ENCODE measurements at regions not wholly inside any gene's neighbourhood (a gene's known extent, or its start where the extent isn't known, plus 50 kb on each side); places are given as distances from the start of the nearest gene placed in this dataset.

DNA sequence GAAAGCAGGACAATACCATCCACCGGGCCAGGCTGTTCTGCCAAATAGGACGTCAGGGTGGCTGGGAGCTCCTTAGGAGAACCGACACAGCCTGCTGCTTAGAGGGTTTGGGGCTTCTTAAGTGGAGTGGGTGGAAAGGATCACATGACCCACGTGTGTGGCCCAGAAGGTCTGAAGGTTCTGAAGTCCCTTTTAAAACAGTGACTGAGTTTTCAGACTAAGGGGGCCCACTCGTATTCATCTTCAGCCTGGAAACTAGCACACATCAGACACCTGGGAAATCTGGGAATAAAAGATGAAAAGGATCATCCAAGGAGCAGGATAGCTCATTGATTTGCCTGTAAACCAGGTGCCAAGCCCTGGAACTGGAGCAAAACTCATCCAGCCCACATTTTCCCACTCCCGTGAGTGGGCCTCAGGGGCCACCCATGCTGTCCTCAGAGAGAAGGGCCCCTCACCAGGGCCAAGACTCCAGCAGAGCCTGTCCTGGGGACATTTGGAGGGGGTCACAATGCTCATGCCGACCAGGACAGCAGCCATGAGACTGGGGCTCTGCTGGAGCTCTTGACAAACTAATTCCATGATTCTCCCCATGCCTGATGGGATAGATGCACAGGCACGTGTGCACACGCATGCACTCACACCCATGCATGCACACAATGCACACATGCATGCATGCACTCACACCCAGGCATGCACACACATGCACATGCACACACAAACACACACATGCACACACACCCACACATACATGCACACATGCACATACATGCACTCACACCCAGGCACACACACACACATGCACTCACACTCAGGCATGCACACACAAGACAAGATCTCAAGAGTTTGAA is 168.8 kb upstream of the PPP2R2D start:
- H3K36me3 Mint-ChIP-seq = no peaks in the 10 kb centered on the region
- peaks cover 3% of the 10 kb centered on the region for H3K27me3 Mint-ChIP-seq
- peaks cover 3% of the 10 kb centered on the region for H3K4me1 Mint-ChIP-seq (ENCODE audit: low read depth)
- H3K9me3 Mint-ChIP-seq (ENCODE audit: low read depth) = no peaks in the 10 kb centered on the region
- H3K4me3 Mint-ChIP-seq = no peak overlapping the region
- no peak overlapping the region for H3K27ac Mint-ChIP-seq

DNA sequence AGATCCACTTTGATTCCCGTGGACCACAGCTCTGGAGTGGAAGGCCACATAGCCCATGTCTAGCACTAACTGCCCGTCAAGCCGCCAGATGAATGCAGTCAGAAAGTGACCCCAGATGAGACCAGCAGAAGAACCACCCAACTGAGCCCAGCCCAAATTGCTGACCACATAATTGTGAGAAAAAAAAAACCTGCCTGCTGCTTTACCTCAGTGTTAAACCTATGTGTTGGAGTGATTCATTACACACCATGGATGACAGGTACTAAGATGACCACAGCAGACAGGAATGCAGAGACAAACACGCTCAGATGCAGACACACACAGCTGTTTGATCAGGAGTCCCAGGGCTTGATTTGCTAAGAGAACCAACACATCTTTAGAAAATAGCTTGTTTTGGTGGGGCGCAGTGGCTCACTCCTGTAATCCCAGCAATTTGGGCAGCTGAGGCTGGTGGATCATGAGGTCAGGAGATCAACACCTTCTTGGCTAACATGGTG is 168.1 kb upstream of the PPP2R2D start:
- no peak overlapping the region for H3K4me3 Mint-ChIP-seq
- no peaks in the 10 kb centered on the region for H3K9me3 Mint-ChIP-seq (ENCODE audit: low read depth)
- H3K27ac Mint-ChIP-seq = no peak overlapping the region
- no peaks in the 10 kb centered on the region for H3K27me3 Mint-ChIP-seq
- H3K4me1 Mint-ChIP-seq (ENCODE audit: low read depth) = no peaks in the 10 kb centered on the region
- H3K36me3 Mint-ChIP-seq = no peaks in the 10 kb centered on the region

DNA sequence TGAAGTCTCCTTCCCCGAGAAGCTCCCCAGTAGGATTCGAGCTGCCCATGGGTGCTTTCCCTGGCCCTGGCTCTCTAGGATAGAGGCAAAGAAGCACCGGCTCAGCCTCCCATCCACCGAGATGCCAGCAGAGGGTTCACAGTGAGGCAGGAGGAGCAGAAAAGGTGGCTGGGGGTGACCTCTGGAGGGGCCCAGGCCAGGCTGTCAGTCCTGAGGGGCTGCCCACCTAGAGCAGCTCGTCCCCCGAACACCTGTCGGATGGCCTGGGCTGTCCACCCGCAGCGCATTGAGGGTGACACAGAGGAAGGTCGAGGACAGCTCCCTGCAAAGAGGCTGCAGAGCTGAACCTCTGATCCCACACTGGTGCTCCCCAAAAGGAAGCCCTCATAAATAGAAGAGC is 167.2 kb upstream of the PPP2R2D start:
- peaks cover 1% of the 10 kb centered on the region for H3K27me3 Mint-ChIP-seq
- no peaks in the 10 kb centered on the region for H3K4me1 Mint-ChIP-seq (ENCODE audit: low read depth)
- H3K4me3 Mint-ChIP-seq = no peak overlapping the region
- H3K9me3 Mint-ChIP-seq (ENCODE audit: low read depth) = no peaks in the 10 kb centered on the region
- H3K36me3 Mint-ChIP-seq = no peaks in the 10 kb centered on the region
- no peak overlapping the region for H3K27ac Mint-ChIP-seq

DNA sequence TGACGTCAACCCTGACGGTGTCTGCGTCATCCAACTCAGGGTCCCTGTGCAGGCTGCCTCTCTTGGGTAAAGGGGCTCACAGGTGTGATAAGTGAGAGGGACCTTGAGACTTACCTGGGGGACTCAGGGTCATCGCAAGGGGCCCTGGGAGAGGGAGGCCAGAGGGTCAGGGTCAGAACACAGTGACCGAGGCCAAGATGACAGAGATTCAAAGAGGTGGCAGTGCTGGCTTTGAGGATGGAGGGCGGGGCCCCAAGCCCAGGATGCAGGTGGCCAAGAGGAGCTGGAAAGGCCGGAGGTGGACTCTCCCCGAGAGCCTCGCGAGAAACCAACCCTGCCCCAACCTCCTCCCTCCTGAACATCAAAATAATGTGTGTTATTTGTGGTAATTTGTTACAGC is 165.2 kb upstream of the PPP2R2D start:
- H3K4me1 Mint-ChIP-seq (ENCODE audit: low read depth) = no peaks in the 10 kb centered on the region
- H3K4me3 Mint-ChIP-seq = no peak overlapping the region
- H3K36me3 Mint-ChIP-seq = no peaks in the 10 kb centered on the region
- H3K27me3 Mint-ChIP-seq = peaks cover 12% of the 10 kb centered on the region
- no peak overlapping the region for H3K27ac Mint-ChIP-seq
- H3K9me3 Mint-ChIP-seq (ENCODE audit: low read depth) = no peaks in the 10 kb centered on the region

DNA sequence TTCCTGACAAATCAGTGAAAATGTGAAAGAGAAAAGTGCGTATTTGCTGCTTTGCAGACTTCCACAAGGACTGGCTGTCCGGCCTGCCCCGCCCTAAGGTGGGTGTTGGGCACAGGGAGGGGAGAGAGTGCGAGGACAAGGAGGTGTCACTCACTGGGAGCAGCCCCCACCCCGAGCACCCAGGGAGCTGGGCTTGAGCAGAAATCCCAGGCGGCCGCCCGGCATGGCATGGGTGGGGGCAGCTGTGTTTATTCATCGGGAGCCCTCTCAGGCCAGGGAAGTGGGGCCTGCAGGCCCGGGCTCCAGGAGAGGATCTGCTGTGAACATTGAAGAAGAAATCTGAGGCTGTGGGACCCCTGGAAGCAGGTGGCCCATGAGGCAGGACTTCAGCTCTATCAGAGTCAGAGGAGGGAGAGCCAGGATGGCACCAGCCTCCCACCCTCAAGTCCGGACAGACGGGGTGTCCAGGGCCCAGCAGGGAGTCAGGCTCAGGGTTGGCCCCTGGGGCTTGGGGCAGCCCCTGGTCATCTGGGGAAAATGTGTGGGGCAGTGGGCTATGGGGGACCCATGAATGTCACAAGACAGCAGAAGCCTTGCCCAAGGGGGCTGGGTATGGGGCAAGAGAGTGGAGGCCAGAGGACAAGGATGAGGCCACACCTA is 164.4 kb upstream of the PPP2R2D start:
- no peaks in the 10 kb centered on the region for H3K36me3 Mint-ChIP-seq

DNA sequence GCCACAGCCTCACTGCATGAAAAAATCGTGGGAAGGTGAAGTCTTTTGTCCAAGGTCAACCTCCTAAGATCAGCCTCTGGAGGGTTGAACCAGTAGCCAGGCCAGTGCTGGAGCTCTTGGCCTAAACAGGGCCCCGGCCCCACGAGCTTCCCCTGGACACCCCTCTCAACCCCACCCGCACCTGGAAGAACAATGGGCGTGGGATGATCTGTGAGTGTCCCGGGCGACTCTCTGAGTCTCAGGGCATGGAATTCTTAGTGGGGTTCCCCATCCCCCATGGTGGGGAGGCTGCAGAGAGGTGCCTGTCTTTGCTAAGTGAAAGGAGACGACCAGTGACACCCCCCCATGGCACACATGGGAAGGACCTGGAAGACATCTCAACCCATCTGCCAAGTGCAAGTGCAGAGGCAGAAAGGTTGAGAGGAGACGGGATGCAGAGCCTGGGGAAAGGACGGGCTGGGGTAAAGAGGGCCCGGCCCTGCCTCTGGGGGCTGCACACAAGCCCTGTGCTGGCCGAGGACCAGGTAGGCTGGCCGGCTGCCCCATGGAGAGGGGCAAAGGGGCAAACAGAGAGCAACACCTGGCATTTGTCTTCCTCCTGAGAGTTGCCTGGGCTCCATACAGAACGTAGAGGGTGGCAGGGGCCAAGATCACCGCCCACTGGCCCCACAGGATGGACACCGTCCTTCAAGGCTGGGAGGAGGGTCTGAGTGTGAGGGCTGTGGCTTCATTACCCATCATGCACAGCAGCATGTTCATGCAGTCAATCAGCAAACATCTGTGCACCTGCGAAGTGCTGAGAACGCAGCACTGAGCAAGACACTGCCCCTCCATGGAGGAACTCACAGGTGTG is 163.0 kb upstream of the PPP2R2D start:
- no peak overlapping the region for H3K27ac Mint-ChIP-seq
- H3K9me3 Mint-ChIP-seq (ENCODE audit: low read depth) = no peaks in the 10 kb centered on the region
- peaks cover 12% of the 10 kb centered on the region for H3K27me3 Mint-ChIP-seq
- no peak overlapping the region for H3K4me3 Mint-ChIP-seq
- no peaks in the 10 kb centered on the region for H3K4me1 Mint-ChIP-seq (ENCODE audit: low read depth)
- no peaks in the 10 kb centered on the region for H3K36me3 Mint-ChIP-seq

More for the DNA sequence above, 164.4 kb upstream of the PPP2R2D start:
- no peaks in the 10 kb centered on the region for H3K4me1 Mint-ChIP-seq (ENCODE audit: low read depth)
- peaks cover 12% of the 10 kb centered on the region for H3K27me3 Mint-ChIP-seq
- H3K27ac Mint-ChIP-seq = no peak overlapping the region
- H3K4me3 Mint-ChIP-seq = no peak overlapping the region
- H3K9me3 Mint-ChIP-seq (ENCODE audit: low read depth) = no peaks in the 10 kb centered on the region

DNA sequence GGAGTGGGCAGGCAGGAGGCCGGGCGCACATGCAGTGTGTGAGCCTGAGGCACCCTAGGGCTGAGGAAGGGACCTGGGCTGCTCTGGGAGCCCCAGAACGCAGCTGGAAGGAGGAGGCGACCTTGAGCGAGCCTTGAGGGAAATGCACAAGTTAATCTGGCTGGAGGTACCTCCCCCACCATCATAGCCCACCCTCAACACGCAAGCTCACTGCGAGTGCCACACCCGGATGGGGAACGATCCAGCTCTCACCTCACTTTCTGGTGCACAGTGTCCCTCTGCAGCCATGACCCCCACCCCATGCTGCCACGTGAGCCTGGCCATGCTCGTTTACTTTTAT is 162.4 kb upstream of the PPP2R2D start:
- H3K27me3 Mint-ChIP-seq = peaks cover 12% of the 10 kb centered on the region
- H3K36me3 Mint-ChIP-seq = no peaks in the 10 kb centered on the region
- no peak overlapping the region for H3K4me3 Mint-ChIP-seq
- H3K4me1 Mint-ChIP-seq (ENCODE audit: low read depth) = no peaks in the 10 kb centered on the region
- H3K9me3 Mint-ChIP-seq (ENCODE audit: low read depth) = no peaks in the 10 kb centered on the region
- H3K27ac Mint-ChIP-seq = no peak overlapping the region

DNA sequence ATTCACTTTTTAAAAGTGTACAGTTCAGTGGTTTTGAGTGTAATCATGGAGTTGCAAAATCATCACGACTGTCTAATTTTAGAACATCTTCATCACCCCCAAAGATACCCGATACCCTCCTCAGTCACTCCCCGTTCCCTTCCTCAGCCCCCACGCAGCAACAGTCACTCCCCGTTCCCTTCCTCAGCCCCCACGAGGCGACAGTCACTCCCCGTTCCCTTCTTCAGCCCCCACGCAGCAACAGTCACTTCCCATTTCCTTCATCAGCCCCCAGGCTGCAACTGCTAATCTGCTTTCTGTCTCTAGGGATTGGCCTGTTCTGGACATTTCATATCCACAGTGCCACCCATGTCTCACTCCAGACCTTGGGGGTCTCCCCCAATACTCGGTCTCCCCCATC is 161.6 kb upstream of the PPP2R2D start:
- Mint-ChIP-seq H3K27ac (no peak overlapping the region), H3K9me3 (ENCODE audit: low read depth) (no peaks in the 10 kb centered on the region), H3K27me3 (peaks cover 14% of the 10 kb centered on the region), H3K36me3 (no peaks in the 10 kb centered on the region), H3K4me1 (ENCODE audit: low read depth) (peaks cover 2% of the 10 kb centered on the region), H3K4me3 (no peak overlapping the region)

DNA sequence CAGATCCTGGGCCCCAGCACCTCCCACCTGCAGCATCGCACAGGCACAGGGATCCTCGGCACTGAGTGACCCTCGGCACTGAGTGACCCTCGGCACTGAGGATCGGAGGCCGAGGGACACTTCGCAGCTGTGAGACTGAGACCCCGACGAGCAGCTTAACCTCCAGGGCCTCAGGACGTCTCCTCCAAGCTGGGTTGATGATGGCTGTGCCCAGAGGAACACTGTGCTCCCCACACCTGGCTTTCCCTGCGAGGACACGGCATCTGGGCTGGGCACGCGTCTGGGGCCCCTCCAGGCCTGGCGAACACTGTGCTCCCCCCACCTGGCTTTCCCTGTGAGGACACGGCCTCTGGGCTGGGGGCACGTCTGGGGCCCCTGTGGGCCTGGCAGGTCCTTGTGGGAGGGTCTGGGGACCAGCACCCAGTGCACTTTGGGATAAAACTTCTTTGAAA is 158.3 kb upstream of the PPP2R2D start:
- Mint-ChIP-seq H3K27ac (no peak overlapping the region), H3K9me3 (ENCODE audit: low read depth) (no peaks in the 10 kb centered on the region), H3K27me3 (peaks cover 23% of the 10 kb centered on the region), H3K4me1 (ENCODE audit: low read depth) (peaks cover 3% of the 10 kb centered on the region), H3K36me3 (no peaks in the 10 kb centered on the region), H3K4me3 (no peak overlapping the region)

DNA sequence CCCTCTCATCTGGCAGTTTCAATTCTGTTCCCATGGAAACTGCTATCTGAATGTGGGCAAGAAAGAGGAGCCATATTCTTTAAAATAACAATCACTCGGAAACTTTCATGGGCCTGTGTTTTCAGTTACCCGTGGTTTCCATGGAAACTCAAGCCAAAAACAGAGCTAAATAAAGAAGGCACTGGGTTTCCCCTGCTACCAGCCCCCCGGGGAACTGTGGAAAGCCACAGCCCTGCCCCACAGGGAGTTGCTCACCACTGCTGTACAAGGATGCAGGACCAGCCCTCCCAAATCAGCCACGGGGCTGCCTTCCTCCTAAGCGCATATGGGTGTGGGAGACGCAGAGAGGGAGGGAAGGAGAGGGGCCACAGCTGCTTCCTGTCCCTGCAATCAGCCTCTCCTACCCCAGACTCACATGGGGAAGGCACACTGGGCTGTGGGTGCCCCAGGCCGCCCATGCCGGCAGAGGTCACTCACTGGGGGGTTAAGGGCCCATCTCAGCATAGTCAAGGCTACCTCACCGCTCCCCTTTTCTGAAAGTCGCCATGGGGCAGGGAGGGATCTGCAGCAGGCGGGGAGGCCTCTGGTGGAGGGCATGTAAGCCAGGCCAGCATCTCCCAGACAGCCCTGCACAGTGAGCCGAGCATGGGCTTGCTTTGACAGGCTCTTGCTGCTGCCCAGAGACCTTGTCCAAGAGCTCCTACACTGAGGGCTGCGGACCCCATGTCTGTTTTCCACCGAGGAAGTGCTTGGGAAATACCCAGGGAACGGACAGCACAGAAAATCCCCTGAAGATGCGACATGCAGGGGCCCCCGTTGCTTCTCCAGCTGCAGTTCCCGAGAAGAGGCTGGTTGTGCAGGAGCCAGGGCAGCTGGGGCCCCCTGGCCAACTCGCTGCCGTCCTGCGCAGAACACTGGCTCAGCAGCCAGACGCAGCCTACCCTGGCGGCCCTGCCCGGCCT is 157.3 kb upstream of the PPP2R2D start:
- H3K4me1 Mint-ChIP-seq (ENCODE audit: low read depth) = peaks cover 3% of the 10 kb centered on the region
- H3K4me3 Mint-ChIP-seq = no peak overlapping the region
- peaks cover 23% of the 10 kb centered on the region for H3K27me3 Mint-ChIP-seq
- no peaks in the 10 kb centered on the region for H3K9me3 Mint-ChIP-seq (ENCODE audit: low read depth)
- H3K36me3 Mint-ChIP-seq = no peaks in the 10 kb centered on the region
- H3K27ac Mint-ChIP-seq = no peak overlapping the region

DNA sequence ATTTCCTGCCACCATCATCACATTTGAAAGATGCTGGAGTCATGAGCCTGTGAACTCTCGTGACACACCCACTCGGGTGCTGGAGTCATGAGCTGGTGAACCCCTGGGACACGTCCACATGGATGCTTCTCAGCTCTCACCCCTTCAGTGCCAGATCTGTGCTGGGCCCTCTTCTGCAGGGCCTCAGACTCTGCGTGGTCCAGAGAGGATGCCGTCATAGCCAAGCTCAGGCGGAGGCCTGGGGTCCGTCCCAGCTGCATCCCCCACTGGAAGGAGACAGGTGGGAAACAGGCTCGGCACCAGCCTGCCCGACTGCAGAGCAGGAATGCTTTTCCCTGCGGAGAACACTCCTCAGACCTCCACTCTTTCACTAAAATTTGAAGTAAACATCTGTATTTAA is 156.5 kb upstream of the PPP2R2D start:
- Mint-ChIP-seq H3K9me3 (ENCODE audit: low read depth) (no peaks in the 10 kb centered on the region), H3K36me3 (no peaks in the 10 kb centered on the region), H3K4me1 (ENCODE audit: low read depth) (peaks cover 3% of the 10 kb centered on the region), H3K27me3 (peaks cover 20% of the 10 kb centered on the region), H3K4me3 (no peak overlapping the region), H3K27ac (no peak overlapping the region)

DNA sequence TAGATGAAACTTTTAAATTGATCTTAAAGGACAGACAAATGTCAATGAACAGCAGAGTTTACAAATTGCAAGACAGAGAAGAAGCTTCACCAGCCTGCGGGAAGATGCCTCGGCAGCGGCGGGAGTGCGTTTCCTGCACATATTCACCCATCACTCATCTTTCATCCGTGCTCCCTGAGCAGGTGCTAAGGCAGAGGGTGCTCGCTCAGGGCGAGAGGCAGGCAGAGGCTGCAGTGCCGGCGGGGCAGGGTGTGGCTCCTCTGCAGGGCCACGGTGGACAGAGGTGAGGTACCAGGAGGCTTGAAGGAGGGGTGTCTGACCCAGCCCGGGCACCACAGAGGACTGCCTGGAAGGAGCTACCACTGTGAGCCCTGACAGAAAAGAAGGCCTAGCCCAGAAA is 155.2 kb upstream of the PPP2R2D start:
- H3K27me3 Mint-ChIP-seq = peaks cover 11% of the 10 kb centered on the region
- no peak overlapping the region for H3K4me3 Mint-ChIP-seq
- H3K27ac Mint-ChIP-seq = no peak overlapping the region
- H3K36me3 Mint-ChIP-seq = no peaks in the 10 kb centered on the region
- H3K4me1 Mint-ChIP-seq (ENCODE audit: low read depth) = peaks cover 3% of the 10 kb centered on the region
- H3K9me3 Mint-ChIP-seq (ENCODE audit: low read depth) = no peaks in the 10 kb centered on the region

DNA sequence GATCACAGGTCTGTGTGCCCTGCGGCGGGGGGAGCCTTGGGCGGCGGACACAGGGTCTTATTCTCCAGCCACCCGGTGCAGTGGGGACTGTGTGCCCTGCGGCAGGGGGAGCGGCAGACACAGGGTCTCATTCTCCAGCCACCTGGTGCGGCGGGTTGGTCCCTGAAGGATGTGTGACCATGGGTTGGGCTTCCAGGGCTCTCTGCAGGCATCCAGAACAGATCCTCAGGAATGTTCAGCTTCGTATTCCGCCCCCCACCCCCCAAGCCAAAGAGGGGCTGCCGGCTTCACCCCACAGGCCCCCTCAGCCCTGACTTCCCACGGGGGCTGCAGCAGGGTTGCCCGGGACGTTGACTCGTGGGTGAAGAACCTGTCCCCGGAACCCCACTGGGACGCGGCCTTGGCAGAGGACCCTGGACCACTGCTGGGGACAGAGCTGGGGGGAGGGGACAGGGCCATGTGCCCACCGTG is 154.5 kb upstream of the PPP2R2D start:
- H3K27me3 Mint-ChIP-seq = peaks cover 11% of the 10 kb centered on the region
- peaks cover 3% of the 10 kb centered on the region for H3K4me1 Mint-ChIP-seq (ENCODE audit: low read depth)
- H3K9me3 Mint-ChIP-seq (ENCODE audit: low read depth) = no peaks in the 10 kb centered on the region
- H3K36me3 Mint-ChIP-seq = no peaks in the 10 kb centered on the region
- H3K27ac Mint-ChIP-seq = no peak overlapping the region
- H3K4me3 Mint-ChIP-seq = no peak overlapping the region

DNA sequence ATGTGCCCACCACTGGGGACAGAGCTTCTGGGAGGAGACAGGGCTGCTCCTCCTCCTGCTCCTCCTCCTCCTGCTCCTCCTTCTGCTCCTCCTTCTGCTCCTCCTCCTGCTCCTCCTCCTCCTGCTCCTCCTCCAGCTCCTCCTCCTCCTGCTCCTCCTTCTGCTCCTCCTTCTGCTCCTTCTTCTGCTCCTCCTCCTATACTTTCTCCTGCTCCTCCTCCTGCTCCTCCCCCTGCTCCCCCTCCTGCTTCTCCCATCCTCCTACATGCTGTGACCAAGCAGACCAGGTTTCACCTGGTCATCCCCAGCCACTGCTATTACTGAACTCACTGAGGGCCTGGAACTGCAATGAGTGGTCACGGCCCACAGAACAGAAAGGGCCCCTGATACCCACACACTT is 154.0 kb upstream of the PPP2R2D start:
- H3K9me3 Mint-ChIP-seq (ENCODE audit: low read depth) = no peaks in the 10 kb centered on the region
- no peak overlapping the region for H3K4me3 Mint-ChIP-seq
- H3K27ac Mint-ChIP-seq = no peak overlapping the region
- no peaks in the 10 kb centered on the region for H3K36me3 Mint-ChIP-seq
- H3K27me3 Mint-ChIP-seq = peaks cover 11% of the 10 kb centered on the region
- peaks cover 3% of the 10 kb centered on the region for H3K4me1 Mint-ChIP-seq (ENCODE audit: low read depth)

Data from activated naive CD8-positive, alpha-beta T cell (primary cell).